Stimulated activated CD4-positive, alpha-beta T cell treated with anti-CD3 and anti-CD28 coated beads, Interleukin-1b, Interleukin-23, amount 100 ng/mL, for 24 hours (primary cell): ENCODE measurements at regions not wholly inside any gene's neighbourhood (a gene's known extent, or its start where the extent isn't known, plus 50 kb on each side); places are given as distances from the start of the nearest gene placed in this dataset.

Experiments
- DNase-seq, 4 experiments: peaks; one replicate each; pipeline ENCODE4 v3.0.0-alpha.2; 2020; ENCODE audit warnings: low read depth in 4 of 4, low spot score in 1 of 4

- no peak for DNase-seq
Observed at GRCh38 chr12:124459852-124460645, 107.4 kb downstream of the NCOR2 start.

- no peak for DNase-seq
Observed at GRCh38 chr12:124458992-124459851, 108.2 kb downstream of the NCOR2 start.

- no peak for DNase-seq
Observed at GRCh38 chr12:124458220-124458991, 109.0 kb downstream of the NCOR2 start.

GRCh38 chr12:124457287-124458219 lies 109.9 kb downstream of the NCOR2 start:
- DNase-seq, result peak in 2 of 4 experiments; percentile 37 to 48

- no peak for DNase-seq
Observed at GRCh38 chr12:124456652-124457152, 110.7 kb downstream of the NCOR2 start.

- DNase-seq, result no peak
Observed at GRCh38 chr12:124456133-124456651, 111.2 kb downstream of the NCOR2 start.

- DNase-seq, result no peak
Observed at GRCh38 chr12:124455336-124455735, 112.1 kb downstream of the NCOR2 start.

- no peak for DNase-seq
Observed at GRCh38 chr12:124454735-124455134, 112.7 kb downstream of the NCOR2 start.

GRCh38 chr12:124454352-124454725 lies 113.1 kb downstream of the NCOR2 start:
- no peak for DNase-seq

- peak in 3 of 4 experiments; percentile 44 to 76 (median 61) for DNase-seq
Observed at GRCh38 chr12:124453419-124454351, 113.7 kb downstream of the NCOR2 start.

GRCh38 chr12:124452576-124453331 lies 114.7 kb downstream of the NCOR2 start:
- DNase-seq, result no peak

- no peak for DNase-seq
Observed at GRCh38 chr12:124451637-124452243, 115.7 kb downstream of the NCOR2 start.

- DNase-seq, result no peak
Observed at GRCh38 chr12:124451016-124451415, 116.4 kb downstream of the NCOR2 start.

GRCh38 chr12:124450376-124450750 lies 117.0 kb downstream of the NCOR2 start:
- DNase-seq, result no peak

- no peak for DNase-seq
Observed at GRCh38 chr12:124449623-124450375, 117.6 kb downstream of the NCOR2 start.

- DNase-seq, result no peak
Observed at GRCh38 chr12:124448955-124449622, 118.3 kb downstream of the NCOR2 start.
